Fibroblast of upper back skin (primary cell): ENCODE measurements at regions not wholly inside any gene's neighbourhood (a gene's known extent, or its start where the extent isn't known, plus 50 kb on each side); places are given as distances from the start of the nearest gene placed in this dataset.
"Not testable (repeated sequence)": the region's sequence is repeated elsewhere in the genome, so short reads cannot be mapped to it uniquely, and the experiment has no call there.

Source experiments
- DNase-seq: peaks from one replicate; pipeline ENCODE4 v3.0.0-alpha.2; 2013

DNA sequence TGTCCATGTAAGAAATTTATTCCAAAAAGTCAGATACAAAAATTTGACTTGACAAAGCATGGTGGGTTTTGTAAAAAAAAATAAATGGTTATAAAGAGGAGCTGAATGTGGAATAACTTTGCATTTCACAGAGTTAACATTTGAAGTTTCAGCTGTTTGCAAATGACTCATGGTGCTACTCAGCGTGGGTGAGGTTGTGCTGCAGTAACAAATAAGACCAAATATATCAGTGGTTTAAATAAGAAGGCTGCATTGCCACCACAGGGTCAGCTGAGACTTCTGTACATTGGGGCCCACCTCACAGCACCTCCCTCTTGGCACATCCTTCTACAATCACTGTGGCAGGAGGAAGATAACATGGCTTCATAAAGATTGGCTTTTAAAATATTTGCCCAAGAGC is 272.5 kb upstream of the SULF2 start:
- no peak for DNase-seq

DNA sequence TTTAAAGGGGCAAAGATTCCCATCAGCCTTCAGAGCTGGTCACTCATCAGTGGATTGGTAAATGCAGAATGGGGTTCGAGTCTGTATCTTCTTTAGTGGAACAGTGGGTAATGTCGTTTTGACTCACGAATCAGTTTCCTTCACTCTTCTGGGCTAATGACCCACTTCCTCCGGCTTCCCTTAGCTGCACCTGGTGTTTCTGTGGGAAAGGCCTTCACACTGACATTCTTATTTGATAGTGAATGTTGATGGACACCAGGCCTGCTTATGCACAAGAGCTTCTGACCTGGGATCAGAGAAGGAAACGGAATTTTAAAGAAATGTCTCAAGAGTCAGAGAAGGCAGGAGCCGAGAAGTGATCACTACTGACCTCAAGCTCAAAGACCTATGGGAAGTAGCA is 272.0 kb upstream of the SULF2 start:
- no peak for DNase-seq

DNA sequence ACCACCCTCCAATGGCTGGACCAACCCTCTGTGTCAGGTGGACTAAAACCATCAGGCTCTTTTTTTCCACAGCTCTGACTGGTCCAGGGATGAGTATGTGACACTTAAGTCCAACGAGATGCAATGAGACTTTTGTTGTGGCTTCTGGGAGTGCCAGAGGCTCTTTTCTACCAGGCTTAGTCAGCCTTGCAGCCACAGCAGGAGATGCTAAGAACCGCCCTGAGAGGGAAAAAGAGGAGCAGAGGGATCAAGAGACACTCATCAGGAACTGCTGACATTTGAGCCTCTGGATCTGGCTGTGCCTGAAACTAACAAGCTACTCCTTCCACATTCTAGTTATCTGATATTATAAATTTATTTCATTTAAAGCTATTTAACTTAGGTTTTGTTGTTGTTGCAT is 270.9 kb upstream of the SULF2 start:
- peak; percentile 21 for DNase-seq

- DNase-seq: peak; percentile 16
Measured at GRCh38 chr20:48054051-48054450, 268.8 kb upstream of the SULF2 start.

GRCh38 chr20:48052475-48052835 is 267.2 kb upstream of the SULF2 start:
- peak; percentile 33 for DNase-seq

DNA sequence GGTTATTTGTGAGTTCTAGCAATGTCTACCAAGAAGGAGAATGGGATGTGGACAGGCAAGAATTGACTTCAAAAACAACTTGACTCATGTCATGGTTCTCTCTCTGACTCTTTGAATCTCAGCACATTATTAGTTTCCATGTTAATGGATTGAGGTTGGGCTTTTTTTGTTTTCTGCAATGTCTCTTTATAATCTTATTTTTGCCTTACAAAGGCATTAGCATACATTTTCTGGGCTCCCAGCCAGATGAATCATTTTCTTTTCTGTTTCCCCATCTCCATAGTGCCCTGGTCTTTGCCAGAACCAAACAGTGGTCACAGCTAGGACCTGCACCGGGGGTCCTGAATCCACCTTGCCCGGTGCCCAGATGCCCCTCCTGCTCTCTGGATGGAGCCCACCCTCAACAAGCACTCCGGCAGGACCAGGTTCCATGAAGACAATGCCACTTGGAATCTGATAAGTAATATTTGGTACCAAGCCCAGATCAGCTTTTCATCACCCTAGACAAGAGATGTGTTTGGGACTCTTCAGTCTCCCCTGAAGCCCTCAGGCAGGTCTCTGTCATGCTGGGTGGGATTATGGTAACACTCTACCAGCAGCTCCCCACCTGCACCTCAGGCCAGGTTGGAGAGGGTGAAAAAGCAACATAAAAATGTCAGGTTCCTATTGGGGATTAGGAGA is 266.7 kb upstream of the SULF2 start:
- peak; percentile 94 for DNase-seq

DNA sequence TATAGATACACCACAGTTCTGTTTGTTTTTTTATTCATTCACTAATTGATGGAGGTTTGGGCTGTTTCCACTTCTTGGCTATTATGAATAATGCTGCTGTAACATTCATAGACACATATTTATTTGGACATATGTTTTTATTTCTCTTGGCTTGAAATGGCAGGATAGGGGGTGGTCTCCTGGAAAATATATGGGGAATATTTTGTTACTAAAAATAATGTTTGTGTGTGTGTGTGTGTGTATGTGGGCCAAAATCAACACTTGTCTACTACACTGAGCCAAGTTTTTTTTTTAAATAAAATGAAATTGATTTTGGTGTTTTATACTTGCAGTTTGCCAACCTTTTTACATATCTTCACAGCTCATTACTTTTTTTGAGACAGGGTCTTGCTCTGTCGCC is 264.4 kb upstream of the SULF2 start:
- no peak for DNase-seq

DNA sequence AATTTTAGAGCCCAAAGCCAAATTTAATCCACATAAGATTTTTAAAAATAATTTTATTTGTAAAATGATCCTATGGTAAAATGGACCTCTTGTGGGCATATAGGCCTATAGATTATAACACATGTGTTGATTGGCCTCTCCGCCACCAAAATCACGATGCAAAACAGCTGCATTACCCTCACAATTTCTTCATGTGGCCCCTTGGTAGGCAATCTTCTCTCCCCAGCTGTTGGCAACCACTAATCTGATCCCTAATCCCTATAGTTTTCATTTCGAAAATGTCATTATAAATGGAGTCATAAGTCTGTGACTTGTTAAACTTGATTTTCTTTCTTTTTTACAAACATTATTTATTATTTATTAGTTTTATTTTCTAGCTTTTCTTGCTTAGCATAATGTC is 263.9 kb upstream of the SULF2 start:
- DNase-seq: no peak

DNA sequence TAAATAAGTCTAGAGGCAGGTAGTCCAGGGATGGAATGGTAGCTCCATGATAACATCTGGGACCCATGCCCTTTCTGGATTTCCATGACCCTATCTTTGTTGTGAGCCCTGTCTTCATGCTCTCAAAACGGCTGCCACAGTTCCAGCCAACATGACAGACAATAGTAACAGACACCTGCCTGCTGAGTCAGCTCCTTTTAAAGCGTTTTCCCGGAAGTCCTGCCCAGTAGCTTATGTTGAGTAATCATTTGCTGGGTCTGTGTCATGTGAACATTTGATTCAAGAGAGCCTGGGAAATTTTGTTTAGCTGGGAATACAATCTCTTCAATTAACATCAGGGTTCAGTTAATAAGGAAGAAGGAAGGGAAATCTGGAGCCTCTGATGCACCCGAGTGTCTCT is 262.2 kb upstream of the SULF2 start:
- no peak for DNase-seq

DNA sequence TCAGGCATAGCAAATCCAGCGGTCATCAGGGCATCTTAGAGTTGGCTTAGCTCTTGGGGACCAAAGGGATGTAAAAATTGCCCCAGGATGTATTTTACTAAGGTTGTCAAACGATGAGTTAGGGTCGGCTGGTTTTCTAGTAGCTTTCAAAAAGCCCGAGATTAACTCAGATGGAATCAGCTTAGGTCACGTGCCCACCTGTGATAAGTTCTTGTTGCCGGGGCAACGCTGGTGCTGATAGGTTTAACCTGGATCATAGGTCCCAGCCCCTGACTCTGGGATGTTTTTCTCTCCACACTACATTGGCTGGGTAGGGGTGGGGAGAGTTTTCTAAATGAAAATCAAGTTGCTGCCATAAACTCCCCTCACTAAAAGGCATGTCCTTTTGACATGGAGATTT is 257.3 kb upstream of the SULF2 start:
- DNase-seq: no peak

DNA sequence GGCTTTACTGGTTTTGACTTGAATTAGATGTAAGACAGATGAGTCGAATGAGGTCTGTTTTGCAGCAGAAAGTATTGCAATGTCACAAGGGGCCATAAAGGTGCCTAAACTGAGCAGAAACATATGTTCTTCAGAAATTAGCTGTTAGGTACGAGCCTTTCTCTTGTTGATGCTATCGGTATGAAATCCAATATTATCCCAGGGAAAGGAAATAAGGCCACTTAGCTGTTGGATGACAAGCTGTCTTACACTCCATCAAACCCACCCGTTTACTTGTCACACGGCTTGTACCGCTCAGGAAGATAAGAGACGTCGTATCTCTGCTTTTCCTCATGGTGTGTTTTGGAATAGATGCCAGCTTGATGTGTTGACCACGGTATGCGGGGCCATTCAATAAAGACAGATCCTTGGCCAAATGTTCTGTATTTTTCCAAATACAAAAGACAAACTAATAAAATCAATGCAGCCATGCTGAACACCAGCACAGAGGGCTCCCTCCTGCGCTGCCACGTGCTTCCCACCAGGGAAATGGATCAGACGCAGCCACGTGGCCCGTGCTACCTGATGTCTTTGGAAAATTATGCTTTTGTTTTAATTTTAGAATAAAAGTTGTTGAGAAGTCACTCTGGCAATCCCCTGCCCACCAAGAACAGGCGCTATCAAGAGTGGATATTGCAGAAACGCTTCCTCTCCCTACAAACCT is 255.9 kb upstream of the SULF2 start:
- no peak for DNase-seq

DNA sequence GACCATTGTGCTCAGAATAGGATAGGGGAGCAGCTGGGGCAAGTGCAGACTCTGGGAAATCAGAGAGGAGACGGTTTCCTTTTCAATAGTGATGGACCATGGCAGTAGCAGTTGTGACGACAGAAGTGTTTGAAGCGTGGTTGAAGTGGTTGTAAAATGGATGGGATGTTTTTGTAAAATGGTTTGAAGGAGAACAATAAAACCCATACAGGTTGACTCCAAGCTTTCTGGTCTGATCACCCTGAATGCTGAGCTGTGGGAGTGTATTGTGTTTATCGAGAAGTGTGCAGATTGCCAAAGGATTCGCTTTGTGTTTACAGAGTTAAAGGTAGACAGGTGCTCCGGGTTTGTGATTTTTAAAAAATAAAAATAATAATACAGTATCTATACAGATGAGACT is 255.2 kb upstream of the SULF2 start:
- no peak for DNase-seq

DNA sequence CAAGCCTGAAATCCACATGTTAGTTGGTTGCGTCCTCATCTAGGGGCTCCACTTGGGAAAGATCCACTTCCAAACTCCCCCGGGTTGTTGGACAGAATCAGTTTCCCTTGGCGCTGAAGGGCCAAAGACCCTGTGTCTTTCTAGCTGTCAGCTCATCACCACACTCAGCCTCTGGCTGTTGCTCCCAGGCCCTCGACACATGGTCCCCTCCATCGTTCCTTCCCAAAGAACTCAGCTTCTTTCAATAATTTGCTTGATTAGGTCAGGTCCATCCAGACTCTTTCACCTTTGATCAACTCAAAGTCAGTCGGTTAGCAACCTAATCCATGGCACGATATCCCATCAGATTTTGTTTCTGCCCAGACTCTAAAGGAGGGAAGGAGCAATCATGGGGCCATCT is 254.8 kb upstream of the SULF2 start:
- DNase-seq: no peak

DNA sequence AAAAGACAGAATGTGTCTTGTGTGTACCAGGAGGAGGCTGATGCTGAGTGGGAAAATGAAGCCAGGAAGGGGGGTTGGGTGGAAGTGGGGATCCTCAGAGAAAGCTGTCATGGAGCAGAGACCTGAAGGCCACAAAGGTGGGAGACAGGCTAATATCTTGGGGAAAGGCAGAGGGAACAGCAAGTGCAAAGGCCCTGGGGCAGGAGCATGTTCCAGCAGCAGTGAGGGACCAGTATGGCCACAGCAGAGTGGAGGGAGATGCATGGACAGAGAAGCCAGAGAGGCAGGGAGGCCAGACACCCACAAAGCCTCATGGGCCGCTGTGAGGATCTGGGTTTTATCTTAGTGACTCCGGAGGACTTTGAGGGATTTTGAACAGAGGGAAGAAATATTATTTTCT is 254.2 kb upstream of the SULF2 start:
- DNase-seq: no peak

DNA sequence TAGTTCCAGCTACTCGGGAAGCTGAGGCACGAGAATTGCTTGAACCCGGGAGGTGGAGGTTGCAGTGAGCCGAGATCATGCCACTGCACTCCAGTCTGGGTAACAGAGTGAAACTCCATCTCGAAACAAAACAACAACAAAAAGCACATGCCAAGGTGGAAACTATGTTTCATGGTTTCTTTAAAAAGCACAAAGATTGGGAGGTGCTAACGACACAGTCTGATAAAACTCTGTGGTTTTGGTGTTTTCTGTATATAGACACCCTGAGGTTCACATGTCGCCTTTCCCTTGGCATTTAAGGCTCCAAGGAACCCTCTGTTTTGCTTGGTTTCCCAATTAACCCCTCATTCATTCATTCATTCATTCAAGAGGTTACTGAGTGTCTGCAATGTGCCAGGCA is 253.4 kb upstream of the SULF2 start:
- no peak for DNase-seq

- DNase-seq: not testable (repeated sequence)
Measured at GRCh38 chr20:48037798-48038197, 252.5 kb upstream of the SULF2 start.

DNA sequence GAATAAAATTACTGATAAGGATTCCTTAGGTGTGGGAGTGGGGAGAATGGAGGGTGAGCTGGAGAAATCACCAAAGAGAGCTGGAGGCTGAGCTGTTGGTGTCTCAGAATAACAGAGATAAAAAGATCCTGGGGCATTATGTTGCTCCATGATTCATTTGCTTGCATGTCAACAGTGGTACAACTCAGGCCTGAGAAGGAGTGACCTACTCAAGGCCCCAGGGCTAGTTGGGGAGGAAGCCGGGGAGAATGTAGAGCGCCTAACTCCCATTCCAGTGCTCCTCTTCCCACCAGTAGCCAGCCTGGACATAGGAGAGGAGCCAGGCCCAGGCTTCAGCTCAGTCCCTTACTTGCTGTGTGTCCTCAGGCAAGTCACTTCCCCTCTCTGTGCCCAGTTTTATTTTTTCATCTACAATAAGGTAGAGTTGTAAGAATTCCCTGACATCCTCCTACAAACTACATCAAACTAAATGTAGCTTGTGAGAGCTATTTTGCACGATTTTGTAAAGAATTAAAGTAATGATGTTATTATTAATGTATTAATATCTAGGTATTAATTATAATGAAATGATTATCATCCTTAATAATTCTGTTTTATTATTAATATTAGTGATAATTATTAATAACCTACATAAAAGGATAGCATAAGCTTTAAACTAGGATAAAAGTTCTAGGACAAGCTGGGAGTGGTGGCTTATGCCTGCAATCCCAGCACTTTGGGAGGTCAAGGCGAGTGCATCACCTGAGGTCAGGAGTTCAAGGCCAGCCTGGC is 250.9 kb upstream of the SULF2 start:
- DNase-seq: no peak

DNA sequence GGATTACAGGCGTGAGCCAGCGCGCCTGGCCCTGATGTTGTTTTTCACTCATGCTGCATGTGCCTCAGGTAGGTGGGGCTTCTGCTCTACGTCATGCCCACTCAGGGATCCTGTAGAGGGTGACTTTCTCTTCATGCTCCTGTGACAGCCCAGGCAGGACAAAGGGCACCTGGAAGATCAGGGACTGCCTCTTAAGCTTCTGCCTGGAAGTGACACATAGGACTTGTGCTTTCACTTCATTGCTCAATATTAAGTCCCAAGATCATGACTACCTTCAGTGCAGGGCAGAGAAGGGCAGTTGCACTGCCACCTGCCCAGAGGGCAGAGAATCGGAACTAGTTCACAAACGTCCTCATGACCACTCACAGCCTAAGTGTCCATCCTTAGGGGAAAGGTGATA is 249.5 kb upstream of the SULF2 start:
- DNase-seq: no peak

GRCh38 chr20:48033005-48033404 is 247.7 kb upstream of the SULF2 start:
- not testable (repeated sequence) for DNase-seq

DNA sequence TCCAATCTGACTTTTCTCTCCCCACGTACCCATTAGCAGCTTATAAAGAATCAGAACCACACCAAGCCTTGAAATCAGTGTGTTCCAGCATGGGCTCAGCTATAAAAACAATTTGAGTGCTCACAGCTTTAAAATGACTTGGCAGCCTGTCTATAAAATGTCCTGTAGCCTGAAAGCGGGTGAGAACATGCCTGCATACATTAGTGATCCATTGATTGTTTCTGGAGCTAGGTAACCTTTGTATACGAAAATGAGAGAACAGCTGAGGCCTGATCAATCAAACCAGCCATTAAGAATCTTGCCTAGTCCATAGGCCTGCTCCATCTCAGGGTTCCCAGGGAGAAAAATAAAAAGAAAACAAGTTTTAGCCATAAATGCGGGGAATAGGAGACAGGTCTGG is 245.8 kb upstream of the SULF2 start:
- no peak for DNase-seq

DNA sequence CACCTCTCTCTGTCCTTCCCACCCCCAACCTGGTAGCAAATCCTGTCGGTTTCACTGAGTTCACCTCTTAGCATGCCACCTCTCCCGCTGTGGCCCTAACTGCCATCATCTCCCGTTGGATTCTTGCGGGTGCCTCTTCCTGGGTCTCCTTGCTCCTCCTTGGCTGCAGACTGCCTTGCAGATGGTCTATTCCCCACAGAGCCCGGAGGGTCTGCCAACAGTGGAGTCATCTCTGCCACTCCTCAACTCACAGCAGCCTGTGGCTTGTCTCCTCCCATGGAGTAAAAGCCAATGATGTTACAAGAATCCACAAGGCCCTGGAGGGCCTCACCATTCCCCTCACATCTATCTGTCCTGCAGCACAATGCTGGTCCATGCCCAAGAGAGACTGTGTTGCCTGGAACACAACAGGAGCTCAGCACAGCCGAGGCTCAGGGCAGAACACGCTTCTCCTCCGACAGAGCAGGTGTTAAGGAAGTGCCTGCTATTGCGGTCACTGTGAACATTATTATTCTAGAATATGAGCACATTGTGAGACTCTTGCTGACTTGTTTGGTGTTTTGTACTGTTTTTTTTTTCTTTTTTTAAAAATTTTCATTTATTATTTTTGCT is 241.8 kb upstream of the SULF2 start:
- DNase-seq: peak; percentile 26

DNA sequence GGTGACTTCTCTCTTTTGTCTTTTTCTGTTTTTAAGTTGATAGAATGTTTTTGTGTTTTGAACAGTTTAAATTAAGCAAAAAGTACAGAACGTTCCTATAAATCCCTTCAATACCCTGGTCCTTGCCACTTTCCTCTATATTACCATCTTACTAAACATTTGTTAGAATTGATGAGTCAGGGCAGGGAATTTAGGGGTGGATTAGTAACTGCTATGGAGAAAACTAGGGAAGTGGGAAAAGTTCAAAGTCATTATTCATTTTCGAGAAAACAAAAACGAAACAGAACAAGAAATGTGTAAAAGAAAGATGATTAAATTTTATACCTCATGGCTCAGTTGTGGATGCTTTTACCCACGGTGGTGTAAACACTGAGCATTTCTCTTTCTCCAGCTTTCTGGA is 240.4 kb upstream of the SULF2 start:
- peak; percentile 79 for DNase-seq

DNA sequence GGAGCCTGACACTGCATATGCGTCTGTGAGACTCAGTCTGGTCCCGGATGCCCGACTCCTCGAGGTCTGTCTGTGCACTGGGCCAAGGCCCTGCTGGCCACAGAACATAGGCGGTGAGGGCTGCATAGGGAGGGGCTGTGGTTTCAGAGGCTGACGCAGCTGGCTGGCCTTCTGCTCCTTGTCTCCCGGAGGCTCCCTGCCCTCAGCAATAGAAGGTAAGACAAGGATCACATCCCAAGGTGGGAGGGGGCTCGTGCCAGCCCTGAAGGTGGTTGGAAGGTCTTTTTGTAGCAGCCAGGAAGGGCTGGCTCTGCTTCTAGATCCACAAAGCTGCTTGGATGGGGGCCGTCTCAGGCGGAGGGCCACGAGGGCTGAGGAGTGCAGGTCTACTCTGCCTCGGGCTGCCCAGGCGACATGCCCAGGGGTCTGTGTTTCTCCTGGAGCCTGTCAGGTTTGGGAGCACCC is 239.8 kb upstream of the SULF2 start:
- peak; percentile 91 for DNase-seq

- no peak for DNase-seq
Measured at GRCh38 chr20:48024539-48024938, 239.3 kb upstream of the SULF2 start.
